Esophagus muscularis mucosa (tissue), 4 donors: ENCODE measurements at regions not wholly inside any gene's neighbourhood (a gene's known extent, or its start where the extent isn't known, plus 50 kb on each side); places are given as distances from the start of the nearest gene placed in this dataset.

ENCODE experiments used
- DNase-seq: peaks from one replicate; pipeline ENCODE4 v3.0.0-alpha.2; 2017; ENCODE audit errors: extremely low spot score
- H3K27ac ChIP-seq, 4 donors: fragments of 200-600 bp; sonication (generic); replicated peaks in 1 of 4; 1 replicate in 3 of 4; 2 replicates in 1 of 4; pipeline ENCODE4 v1.5.1; 2016 to 2019; ENCODE audit warnings: mild to moderate bottlenecking in 1 of 4
- H3K27me3 ChIP-seq, 4 donors: fragments of 200-600 bp; sonication (generic); one replicate each; pipeline versions ENCODE4 v1.5.1 to v1.6.0; 2016 to 2019
- H3K36me3 ChIP-seq, 4 donors: fragments of 200-600 bp; sonication (generic); one replicate each; pipeline ENCODE4 v1.5.1; 2016 to 2019
- H3K4me1 ChIP-seq, 4 donors: fragments of 200-600 bp; sonication (generic); one replicate each; pipeline ENCODE4 v1.5.1; 2016 to 2019
- H3K4me3 ChIP-seq, 4 donors: fragments of 200-600 bp; sonication (generic); 1 replicate in 2 of 4; 2 replicates in 2 of 4; pipeline ENCODE4 v1.5.1; 2016 to 2019; ENCODE audit warnings: mild to moderate bottlenecking in 4 of 4, moderate library complexity in 1 of 4
- H3K9me3 ChIP-seq, 4 donors: fragments of 200-600 bp; sonication (generic); 1 replicate in 3 of 4; 2 replicates in 1 of 4; pipeline ENCODE4 v1.5.1; 2016 to 2019
- EP300 ChIP-seq: sonication (generic); formaldehyde crosslinking; IDR thresholded peaks from one replicate; pipeline ENCODE4 v1.6.1; 2017; ENCODE audit warnings: antibody characterized with exemption
- POLR2A ChIP-seq: fragments of 450-650 bp; IDR thresholded peaks from one replicate; pipeline ENCODE4 v1.6.1; 2017; ENCODE audit warnings: antibody characterized with exemption, moderate library complexity, mild to moderate bottlenecking, low read depth
- POLR2AphosphoS5 ChIP-seq, 2 donors: sonication (generic); formaldehyde crosslinking; IDR thresholded peaks; one replicate each; pipeline ENCODE4 v1.6.1; 2017; ENCODE audit warnings: antibody characterized with exemption in 2 of 2
- WGBS: methylation state at CpG from one replicate; pipeline ENCODE4 v1.1.5; 2018; 5-methylcytosine and 5-hydroxymethylcytosine counted together
- intact Hi-C: fragments of 100-400 bp; cut with DNase I; formaldehyde crosslinking; loops from one replicate; pipeline ENCODE4 v1.15.1; 2023
- TF ChIP-seq, protein P1 (sequence below), 3 experiments: fragments of 200-600 bp in 2 of 3; fragments of 450-650 bp in 1 of 3; sonication (generic) in 2 of 3; IDR thresholded peaks; one replicate each; pipeline ENCODE4 v1.5.1; 2017 to 2019; ENCODE audit warnings: antibody characterized with exemption in 3 of 3, mild to moderate bottlenecking in 2 of 3, moderate library complexity in 1 of 3

DNA sequence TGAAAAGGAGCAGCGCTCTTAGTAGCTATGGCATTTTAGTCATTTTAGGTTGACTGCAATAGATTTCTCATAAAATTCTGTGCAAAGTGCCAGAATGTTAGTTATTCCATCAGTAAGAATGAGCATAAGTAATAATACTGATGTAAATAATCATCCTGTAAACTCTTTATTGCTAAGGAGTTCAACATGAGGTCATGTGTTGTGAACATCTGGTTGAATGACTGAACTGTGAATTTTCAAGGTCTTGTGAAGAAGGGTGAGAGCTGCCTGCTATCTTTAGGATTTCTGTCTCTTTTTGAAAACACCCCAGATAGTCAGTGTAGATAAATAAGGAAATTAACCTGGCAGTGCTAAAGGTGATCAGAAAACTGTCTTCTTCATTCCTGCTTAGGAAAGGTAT lies 333.4 kb upstream of the TBC1D5 start:
- DNase-seq: no peak
- no peak for TF ChIP-seq POLR2AphosphoS5 (IDR thresholded peaks at IDR 0.05)
- TF ChIP-seq, protein P1, sequence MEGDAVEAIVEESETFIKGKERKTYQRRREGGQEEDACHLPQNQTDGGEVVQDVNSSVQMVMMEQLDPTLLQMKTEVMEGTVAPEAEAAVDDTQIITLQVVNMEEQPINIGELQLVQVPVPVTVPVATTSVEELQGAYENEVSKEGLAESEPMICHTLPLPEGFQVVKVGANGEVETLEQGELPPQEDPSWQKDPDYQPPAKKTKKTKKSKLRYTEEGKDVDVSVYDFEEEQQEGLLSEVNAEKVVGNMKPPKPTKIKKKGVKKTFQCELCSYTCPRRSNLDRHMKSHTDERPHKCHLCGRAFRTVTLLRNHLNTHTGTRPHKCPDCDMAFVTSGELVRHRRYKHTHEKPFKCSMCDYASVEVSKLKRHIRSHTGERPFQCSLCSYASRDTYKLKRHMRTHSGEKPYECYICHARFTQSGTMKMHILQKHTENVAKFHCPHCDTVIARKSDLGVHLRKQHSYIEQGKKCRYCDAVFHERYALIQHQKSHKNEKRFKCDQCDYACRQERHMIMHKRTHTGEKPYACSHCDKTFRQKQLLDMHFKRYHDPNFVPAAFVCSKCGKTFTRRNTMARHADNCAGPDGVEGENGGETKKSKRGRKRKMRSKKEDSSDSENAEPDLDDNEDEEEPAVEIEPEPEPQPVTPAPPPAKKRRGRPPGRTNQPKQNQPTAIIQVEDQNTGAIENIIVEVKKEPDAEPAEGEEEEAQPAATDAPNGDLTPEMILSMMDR (IDR thresholded peaks at IDR 0.05): no peak
- no peak for TF ChIP-seq POLR2A
- TF ChIP-seq EP300: no peak
- no peaks in the 10 kb centered on the region for H3K36me3 ChIP-seq
- H3K27ac ChIP-seq: no peak overlapping the region
- no peaks in the 10 kb centered on the region for H3K4me1 ChIP-seq
- H3K27me3 ChIP-seq: no peaks in the 10 kb centered on the region
- intact Hi-C loops: no loop called here
- no peak overlapping the region for H3K4me3 ChIP-seq
- H3K9me3 ChIP-seq: no peaks in the 10 kb centered on the region
- WGBS: 100% methylated on average over 1 of the region's 1 CpG

DNA sequence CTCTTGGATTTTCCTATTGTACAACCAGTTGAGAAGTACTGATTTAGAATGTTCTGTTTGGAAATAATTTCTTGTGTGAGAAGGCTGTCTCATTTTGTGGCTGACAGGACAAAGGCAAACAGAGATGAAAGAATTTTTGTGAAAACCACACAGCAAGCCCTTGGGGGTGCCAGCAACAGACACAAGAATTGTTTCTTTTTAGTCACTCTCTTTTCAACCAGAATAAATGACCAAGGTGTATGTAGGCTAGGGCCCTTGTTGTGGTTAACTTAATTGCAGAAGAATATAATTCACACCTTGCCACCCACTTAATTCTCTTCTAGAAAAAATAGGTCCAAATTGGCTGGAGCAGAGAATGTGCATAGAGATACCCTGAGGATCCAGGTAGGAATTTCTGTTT lies 329.4 kb upstream of the TBC1D5 start:
- intact Hi-C loops: no loop called here
- DNase-seq: no peak
- Histone ChIP-seq H3K27ac (no peak overlapping the region), H3K36me3 (no peaks in the 10 kb centered on the region), H3K4me1 (no peaks in the 10 kb centered on the region), H3K27me3 (no peaks in the 10 kb centered on the region), H3K9me3 (no peaks in the 10 kb centered on the region), H3K4me3 (no peak overlapping the region)
- TF ChIP-seq, protein P1 (IDR thresholded peaks at IDR 0.05): no peak
- no peak for TF ChIP-seq EP300
- TF ChIP-seq POLR2A: no peak
- no peak for TF ChIP-seq POLR2AphosphoS5 (IDR thresholded peaks at IDR 0.05)

DNA sequence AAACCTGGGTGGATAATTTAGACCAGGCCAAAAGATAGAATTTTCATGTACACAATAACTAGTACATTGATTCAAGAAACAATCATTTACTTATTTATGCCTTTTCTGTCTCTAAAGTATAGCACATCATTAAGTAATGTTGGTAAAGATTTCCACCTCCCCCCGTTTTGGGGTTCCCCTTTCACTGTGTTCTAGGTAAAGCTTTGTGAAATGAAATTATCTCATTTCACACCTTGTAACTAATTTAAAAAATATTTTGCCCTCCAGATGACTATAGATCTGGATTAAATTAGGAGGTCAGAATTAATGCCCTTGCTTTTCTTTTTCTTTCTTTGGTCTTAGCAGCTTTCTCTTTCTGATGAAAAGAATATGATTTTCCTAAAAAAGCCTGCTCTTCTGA lies 328.5 kb upstream of the TBC1D5 start:
- TF ChIP-seq EP300 (no peak), POLR2AphosphoS5 (IDR thresholded peaks at IDR 0.05) (no peak), POLR2A (no peak)
- TF ChIP-seq, protein P1 (IDR thresholded peaks at IDR 0.05): no peak
- intact Hi-C loops: no loop called here
- H3K27me3 ChIP-seq: no peaks in the 10 kb centered on the region
- 93% methylated on average over 1 of the region's 1 CpG for WGBS
- H3K36me3 ChIP-seq: no peaks in the 10 kb centered on the region
- no peak overlapping the region for H3K4me3 ChIP-seq
- no peaks in the 10 kb centered on the region for H3K9me3 ChIP-seq
- H3K4me1 ChIP-seq: no peaks in the 10 kb centered on the region
- DNase-seq: no peak
- no peak overlapping the region for H3K27ac ChIP-seq

DNA sequence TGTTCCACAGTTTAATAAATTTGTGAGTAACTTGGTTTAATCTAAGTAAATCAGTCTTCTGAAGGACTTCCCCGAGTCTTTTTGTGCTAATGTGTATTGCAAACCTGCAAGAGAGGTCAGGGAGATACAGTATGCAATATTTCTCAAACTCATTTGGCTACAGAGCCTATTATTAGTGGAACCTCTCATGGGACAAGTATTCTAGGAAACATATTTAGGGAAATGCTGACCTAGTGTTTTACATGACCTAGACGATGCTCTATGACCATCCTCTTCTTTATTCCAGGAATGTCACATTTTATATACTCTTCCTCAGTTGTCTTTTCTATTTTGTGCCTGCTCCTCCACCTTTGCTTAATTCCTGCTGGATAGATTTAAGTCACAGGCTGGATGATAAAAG lies 327.8 kb upstream of the TBC1D5 start:
- H3K4me3 ChIP-seq: no peak overlapping the region
- no peak overlapping the region for H3K27ac ChIP-seq
- H3K27me3 ChIP-seq: no peaks in the 10 kb centered on the region
- TF ChIP-seq EP300 (no peak), POLR2A (no peak), POLR2AphosphoS5 (IDR thresholded peaks at IDR 0.05) (no peak)
- TF ChIP-seq, protein P1 (IDR thresholded peaks at IDR 0.05): no peak
- DNase-seq: no peak
- no peaks in the 10 kb centered on the region for H3K36me3 ChIP-seq
- no peaks in the 10 kb centered on the region for H3K4me1 ChIP-seq
- H3K9me3 ChIP-seq: no peaks in the 10 kb centered on the region
- intact Hi-C loops: no loop called here
- WGBS: 79% methylated on average over 2 of the region's 2 CpGs

DNA sequence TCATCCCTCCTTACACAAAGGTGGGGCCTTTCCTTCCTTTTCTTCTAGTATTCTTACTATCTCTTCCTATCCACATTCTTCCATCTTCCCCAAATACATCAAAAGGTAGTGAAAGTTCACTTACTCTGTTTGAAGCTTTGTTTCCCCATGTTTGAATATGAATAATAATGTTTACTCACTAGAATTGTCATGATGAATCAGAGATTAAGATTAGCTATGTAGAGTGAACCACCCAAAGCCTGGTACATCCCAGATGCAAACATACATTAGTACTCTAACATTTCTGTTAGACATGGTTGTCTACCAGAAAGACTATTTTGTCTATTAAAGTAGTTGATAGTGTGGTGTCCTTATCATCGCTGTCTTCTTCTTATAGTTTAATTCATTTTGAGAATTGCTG lies 327.1 kb upstream of the TBC1D5 start:
- 93% methylated on average over 1 of the region's 1 CpG for WGBS
- no peak for DNase-seq
- intact Hi-C loops: no loop called here
- TF ChIP-seq, protein P1 (IDR thresholded peaks at IDR 0.05): no peak
- no peak for TF ChIP-seq POLR2A
- no peak for TF ChIP-seq POLR2AphosphoS5 (IDR thresholded peaks at IDR 0.05)
- Histone ChIP-seq H3K4me3 (no peak overlapping the region), H3K4me1 (no peaks in the 10 kb centered on the region), H3K27ac (no peak overlapping the region), H3K9me3 (no peaks in the 10 kb centered on the region), H3K27me3 (no peaks in the 10 kb centered on the region), H3K36me3 (no peaks in the 10 kb centered on the region)
